Brain microvascular endothelial cell (primary cell): ENCODE measurements at regions not wholly inside any gene's neighbourhood (a gene's known extent, or its start where the extent isn't known, plus 50 kb on each side); places are given as distances from the start of the nearest gene placed in this dataset.
"Not testable (repeated sequence)": the region's sequence is repeated elsewhere in the genome, so short reads cannot be mapped to it uniquely, and the experiment has no call there.

Experiments used
- DNase-seq: peaks from one replicate; pipeline ENCODE4 v3.0.0-alpha.2; 2020
- H3K27ac ChIP-seq: fragments of 250-450 bp; sonication (Bioruptor Pico); 2 replicates; pipeline ENCODE4 v1.5.1; 2020; ENCODE audit warnings: mild to moderate bottlenecking, moderate library complexity
- H3K27me3 ChIP-seq: fragments of 250-450 bp; sonication (Bioruptor Pico); replicated peaks from 2 replicates; pipeline ENCODE4 v1.5.1; 2020; ENCODE audit warnings: mild to moderate bottlenecking
- H3K36me3 ChIP-seq: fragments of 250-450 bp; sonication (Bioruptor Pico); replicated peaks from 2 replicates; pipeline ENCODE4 v1.5.1; 2020; ENCODE audit warnings: mild to moderate bottlenecking
- H3K4me3 ChIP-seq: 2 replicates; pipeline ENCODE4 v1.5.1; 2011; ENCODE audit warnings: low read depth, mild to moderate bottlenecking, control low read depth, low read length, moderate library complexity
- CTCF ChIP-seq: IDR thresholded peaks from 2 replicates; pipeline ENCODE4 v1.5.1; 2011; ENCODE audit warnings: low read depth, mild to moderate bottlenecking, moderate library complexity, low read length, control low read depth, inconsistent platforms; ENCODE audit errors: missing control alignments
- in situ Hi-C: cut with HindIII; loops from 2 replicates; pipeline ENCODE4 v1.10.0; 2017; ENCODE audit warnings: low sequenced_read_pairs, low pct_ligation_motif_present

GRCh38 chr4:34419871-34420270 is 1824.4 kb downstream of the ARAP2 start:
- H3K27me3 ChIP-seq = no peaks in the 10 kb centered on the region
- no peak for TF ChIP-seq CTCF
- in situ Hi-C loops = no loop called here
- H3K36me3 ChIP-seq = no peaks in the 10 kb centered on the region
- no peak overlapping the region for H3K27ac ChIP-seq
- DNase-seq = no peak
- H3K4me3 ChIP-seq = no peak overlapping the region

GRCh38 chr4:34422472-34423175 is 1821.7 kb downstream of the ARAP2 start:
- in situ Hi-C loops = no loop called here
- peak; percentile 5 for TF ChIP-seq CTCF
- no peak overlapping the region for H3K4me3 ChIP-seq
- H3K27ac ChIP-seq = no peak overlapping the region
- no peaks in the 10 kb centered on the region for H3K27me3 ChIP-seq
- H3K36me3 ChIP-seq = no peaks in the 10 kb centered on the region
- no peak for DNase-seq

- DNase-seq = no peak
- no peak overlapping the region for H3K27ac ChIP-seq
- H3K36me3 ChIP-seq = no peaks in the 10 kb centered on the region
- no peaks in the 10 kb centered on the region for H3K27me3 ChIP-seq
- H3K4me3 ChIP-seq = no peak overlapping the region
- TF ChIP-seq CTCF = no peak
- in situ Hi-C loops = no loop called here
Observed at GRCh38 chr4:34432706-34433105, 1811.6 kb downstream of the ARAP2 start.

- H3K36me3 ChIP-seq, H3K4me3 ChIP-seq, DNase-seq, H3K27ac ChIP-seq, in situ Hi-C loops, H3K27me3 ChIP-seq: not testable (repeated sequence)
Observed at GRCh38 chr4:34434377-34434776, 1809.9 kb downstream of the ARAP2 start.

GRCh38 chr4:34464196-34464595 is 1780.1 kb downstream of the ARAP2 start:
- in situ Hi-C loops = no loop called here
- Histone ChIP-seq H3K36me3 (no peaks in the 10 kb centered on the region), H3K4me3 (no peak overlapping the region), H3K27ac (no peak overlapping the region), H3K27me3 (no peaks in the 10 kb centered on the region)
- no peak for DNase-seq
- no peak for TF ChIP-seq CTCF

GRCh38 chr4:34466411-34466810 is 1777.9 kb downstream of the ARAP2 start:
- no peaks in the 10 kb centered on the region for H3K27me3 ChIP-seq

More at GRCh38 chr4:34466411-34466810, 1777.9 kb downstream of the ARAP2 start:
- H3K4me3 ChIP-seq = no peak overlapping the region
- in situ Hi-C loops = no loop called here
- no peaks in the 10 kb centered on the region for H3K36me3 ChIP-seq
- no peak for DNase-seq
- no peak overlapping the region for H3K27ac ChIP-seq
- TF ChIP-seq CTCF = no peak
